Spleen (tissue), 11 donors: ENCODE measurements at regions not wholly inside any gene's neighbourhood (a gene's known extent, or its start where the extent isn't known, plus 50 kb on each side); places are given as distances from the start of the nearest gene placed in this dataset.

Source experiments
- DNase-seq: peaks from one replicate; pipeline ENCODE4 v3.0.0-alpha.2; 2020
- H3K27ac ChIP-seq, 8 donors: fragments of 200-600 bp; sonication (generic) in 7 of 8; 1 replicate in 4 of 8; 2 replicates in 4 of 8; pipeline versions ENCODE4 v1.5.0 to v1.8.0; 2016 to 2021; ENCODE audit warnings: inconsistent platforms in 4 of 8, mild to moderate bottlenecking in 4 of 8, moderate library complexity in 1 of 8
- H3K27me3 ChIP-seq, 7 donors: fragments of 200-600 bp; sonication (generic) in 6 of 7; replicated peaks in 1 of 7; 1 replicate in 4 of 7; 2 replicates in 3 of 7; pipeline versions ENCODE4 v1.5.0 to v1.8.0; 2016 to 2021; ENCODE audit warnings: inconsistent platforms in 3 of 7, mild to moderate bottlenecking in 1 of 7
- H3K36me3 ChIP-seq, 6 donors: fragments of 200-600 bp; sonication (generic) in 5 of 6; 1 replicate in 4 of 6; 2 replicates in 2 of 6; pipeline versions ENCODE4 v1.5.0 to v1.8.0; 2016 to 2021; ENCODE audit warnings: inconsistent platforms in 2 of 6
- H3K4me1 ChIP-seq, 6 donors: fragments of 200-600 bp; sonication (generic) in 5 of 6; 1 replicate in 3 of 6; 2 replicates in 3 of 6; pipeline versions ENCODE4 v1.5.0 to v1.8.0; 2016 to 2021; ENCODE audit warnings: inconsistent platforms in 3 of 6
- H3K4me3 ChIP-seq, 8 donors: fragments of 200-600 bp; sonication (generic) in 7 of 8; 1 replicate in 4 of 8; 2 replicates in 4 of 8; pipeline versions ENCODE4 v1.5.0 to v1.8.0; 2016 to 2021; ENCODE audit warnings: inconsistent platforms in 4 of 8, mild to moderate bottlenecking in 4 of 8, moderate library complexity in 2 of 8
- H3K9me3 ChIP-seq, 8 donors: fragments of 200-600 bp; sonication (generic) in 7 of 8; 1 replicate in 4 of 8; 2 replicates in 4 of 8; pipeline versions ENCODE4 v1.5.0 to v1.8.0; 2016 to 2021; ENCODE audit warnings: inconsistent platforms in 4 of 8
- CTCF ChIP-seq, 11 experiments: fragments of 200-600 bp in 7 of 11; fragments of 450-650 bp in 4 of 11; sonication (generic) in 4 of 11; IDR thresholded peaks in 8 of 11; conservative IDR thresholded peaks in 3 of 11; 1 replicate in 7 of 11; 2 replicates in 4 of 11; pipeline versions ENCODE4 v1.4.0 to v1.8.0; 2016 to 2021; ENCODE audit warnings: antibody characterized with exemption in 11 of 11, inconsistent platforms in 4 of 11, mild to moderate bottlenecking in 1 of 11
- POLR2A ChIP-seq, 3 donors: fragments of 450-650 bp; IDR thresholded peaks; one replicate each; pipeline ENCODE4 v1.5.1; 2017; ENCODE audit warnings: antibody characterized with exemption in 3 of 3, mild to moderate bottlenecking in 1 of 3
- POLR2AphosphoS5 ChIP-seq, 3 donors: sonication (generic); formaldehyde crosslinking; IDR thresholded peaks; one replicate each; pipeline ENCODE4 v1.5.1; 2017; ENCODE audit warnings: antibody characterized with exemption in 3 of 3
- WGBS, 5 donors: extraction: QIAGEN DNeasy Blood & Tissue Kit in 3 of 5; methylation state at CpG; one replicate each; pipeline versions ENCODE4 v1.1.5 to v1.1.7; 2013 to 2018; 5-methylcytosine and 5-hydroxymethylcytosine counted together
- intact Hi-C: fragments of 100-400 bp; cut with DNase I; formaldehyde crosslinking; loops from one replicate; pipeline ENCODE4 v1.15.0; 2023; ENCODE audit warnings: low total_unique reads
- donor health status: healthy with polysubstance abuse.
- donor health status: DM: no; HTN: no; CAD: no; lungs with moderate emphysema.
- donor health status: DM: no; HTN: no; CAD: no.
- donor health status: Bipolar disorder and iron deficiency.
- donor health status: healthy.
- donor health status: DM: no; HTN: no; CAD: no.
- donor health status: DM: yes; HTN: yes; CAD: no.

- TF ChIP-seq POLR2A (IDR thresholded peaks at IDR 0.05) (no peak), CTCF (IDR thresholded peaks at IDR 0.05 in 8 of 11, conservative IDR thresholded peaks at IDR 0.05 in 3 of 11) (no peak), POLR2AphosphoS5 (IDR thresholded peaks at IDR 0.05) (no peak)
- Histone ChIP-seq H3K4me1 (no peaks in the 10 kb centered on the region), H3K4me3 (no peak overlapping the region), H3K27ac (no peak overlapping the region), H3K36me3 (no peaks in the 10 kb centered on the region), H3K9me3 (no peaks in the 10 kb centered on the region), H3K27me3 (peaks cover 0 to 4% (median 0%) of the 10 kb centered on the region in 7 donors)
- no peak for DNase-seq
- WGBS, 5 donors, result 85 to 94% (median 92%) methylated on average over 6 of the region's 6 CpGs
- intact Hi-C loops, result no loop called here
These were observed 172.7 kb downstream of the DIRAS2 start for GRCh38 chr9:90469865-90470387.

GRCh38 chr9:90476058-90476457 is 166.6 kb downstream of the DIRAS2 start:
- no peaks in the 10 kb centered on the region for H3K4me1 ChIP-seq
- DNase-seq, result no peak
- TF ChIP-seq POLR2A (IDR thresholded peaks at IDR 0.05) (no peak), CTCF (IDR thresholded peaks at IDR 0.05 in 8 of 11, conservative IDR thresholded peaks at IDR 0.05 in 3 of 11) (no peak), POLR2AphosphoS5 (IDR thresholded peaks at IDR 0.05) (no peak)
- H3K36me3 ChIP-seq, result no peaks in the 10 kb centered on the region
- no peaks in the 10 kb centered on the region for H3K9me3 ChIP-seq
- H3K4me3 ChIP-seq, result no peak overlapping the region
- H3K27me3 ChIP-seq, result peaks cover 0 to 9% (median 0%) of the 10 kb centered on the region in 7 donors
- intact Hi-C loops, result no loop called here
- H3K27ac ChIP-seq, result no peak overlapping the region

GRCh38 chr9:90477535-90477934 is 165.1 kb downstream of the DIRAS2 start:
- WGBS, 5 donors, result 77 to 94% (median 85%) methylated on average over 2 of the region's 2 CpGs
- H3K4me1 ChIP-seq, result no peaks in the 10 kb centered on the region

GRCh38 chr9:90478821-90479220 is 163.8 kb downstream of the DIRAS2 start:
- Histone ChIP-seq H3K4me1 (no peaks in the 10 kb centered on the region), H3K4me3 (no peak overlapping the region), H3K27me3 (peaks cover 0 to 6% (median 0%) of the 10 kb centered on the region in 7 donors), H3K27ac (no peak overlapping the region), H3K36me3 (no peaks in the 10 kb centered on the region), H3K9me3 (no peaks in the 10 kb centered on the region)
- no peak for DNase-seq
- TF ChIP-seq POLR2AphosphoS5 (IDR thresholded peaks at IDR 0.05) (no peak), POLR2A (IDR thresholded peaks at IDR 0.05) (no peak), CTCF (IDR thresholded peaks at IDR 0.05 in 8 of 11, conservative IDR thresholded peaks at IDR 0.05 in 3 of 11) (no peak)
- 46 to 67% (median 53%) methylated on average over 6 of the region's 6 CpGs for WGBS, 5 donors
- intact Hi-C loops, result no loop called here

More at GRCh38 chr9:90477535-90477934, 165.1 kb downstream of the DIRAS2 start:
- no peak for DNase-seq
- no peak overlapping the region for H3K27ac ChIP-seq
- no peak overlapping the region for H3K4me3 ChIP-seq
- no peaks in the 10 kb centered on the region for H3K9me3 ChIP-seq
- peaks cover 0 to 6% (median 0%) of the 10 kb centered on the region in 7 donors for H3K27me3 ChIP-seq
- TF ChIP-seq CTCF (IDR thresholded peaks at IDR 0.05 in 8 of 11, conservative IDR thresholded peaks at IDR 0.05 in 3 of 11) (no peak), POLR2AphosphoS5 (IDR thresholded peaks at IDR 0.05) (no peak), POLR2A (IDR thresholded peaks at IDR 0.05) (no peak)
- no peaks in the 10 kb centered on the region for H3K36me3 ChIP-seq
- intact Hi-C loops, result no loop called here
